ENCODE measurements at regions not wholly inside any gene's neighbourhood (a gene's known extent, or its start where the extent isn't known, plus 50 kb on each side); places are given as distances from the start of the nearest gene placed in this dataset.
"Not testable (repeated sequence)": the region's sequence is repeated elsewhere in the genome, so short reads cannot be mapped to it uniquely, and the experiment has no call there.

- Histone ChIP-seq H2BK5ac (ENCODE audit: insufficient read length, low read length) (no peak overlapping the region), H3K79me1 (ENCODE audit: insufficient read depth, low read depth, low read length, poor library complexity, severe bottlenecking) (no peaks in the 10 kb centered on the region), H3T11ph (ENCODE audit: low read length) (no peak overlapping the region), H2AFZ (ENCODE audit: low read length) (no peak overlapping the region), H3K18ac (ENCODE audit: insufficient read length, low read depth, low read length) (no peak overlapping the region), H3K56ac (ENCODE audit: insufficient read length, low read depth, low read length) (no peak overlapping the region), H4K5ac (ENCODE audit: insufficient read length, low read depth, low read length) (no peak overlapping the region), H3K4me1 (ENCODE audit: insufficient read depth, low read length) (no peaks in the 10 kb centered on the region), H4K8ac (replicated peaks; ENCODE audit: insufficient read length, low read depth, low read length) (no peak overlapping the region), H2AK5ac (ENCODE audit: insufficient read length, low read length) (no peak overlapping the region), H3K27ac (ENCODE audit: insufficient read length, low read depth, low read length) (no peak overlapping the region), H2BK12ac (ENCODE audit: insufficient read length, low read depth, low read length) (no peak overlapping the region), H3K23ac (ENCODE audit: insufficient read length, low read depth, low read length) (no peak overlapping the region), H4K91ac (ENCODE audit: insufficient read length, low read depth, low read length) (no peak overlapping the region), H3K9ac (ENCODE audit: extremely low read depth, insufficient read length, low read length) (no peak overlapping the region), H2BK20ac (ENCODE audit: low read depth, low read length, poor library complexity, severe bottlenecking) (no peak overlapping the region), H3K79me2 (ENCODE audit: insufficient read depth, low read length) (no peaks in the 10 kb centered on the region; the same call in 1 of the 2 replicates), H3K14ac (ENCODE audit: insufficient read depth, low read length) (no peak overlapping the region), H2BK120ac (ENCODE audit: low read depth, low read length, poor library complexity, severe bottlenecking) (no peak overlapping the region), H2BK15ac (ENCODE audit: low read depth, low read length) (no peak overlapping the region), H3K4ac (ENCODE audit: low read depth, low read length) (no peak overlapping the region; the same call in 1 of the 2 replicates), H4K20me1 (ENCODE audit: control insufficient read depth, insufficient read depth, insufficient read length) (no peaks in the 10 kb centered on the region), H3K27me3 (ENCODE audit: insufficient read depth, low read length) (no peaks in the 10 kb centered on the region), H3K23me2 (ENCODE audit: insufficient read length, low read depth, low read length, poor library complexity, severe bottlenecking) (no peaks in the 10 kb centered on the region), H3K9me3 (ENCODE audit: control insufficient read depth, low read depth, low read length) (no peaks in the 10 kb centered on the region), H3K4me2 (ENCODE audit: insufficient read depth, insufficient read length, low read length) (no peak overlapping the region)
- TF ChIP-seq CTCF (conservative IDR thresholded peaks at IDR 0.05) = no peak
- H3K4me1 Mint-ChIP-seq = peaks cover 0 to 2% of the 10 kb centered on the region in 2 experiments; a peak in 2 of 4 replicates
- H3K4me3 Mint-ChIP-seq = no peak overlapping the region
- H3K27ac Mint-ChIP-seq = no peak overlapping the region
- peaks cover 0 to 14% (median 14%) of the 10 kb centered on the region in 3 experiments; a peak in 6 of 7 replicates for H3K36me3 Mint-ChIP-seq (ENCODE audit: insufficient read depth in 1 of 3, low read depth in 3 of 3)
- no peaks in the 10 kb centered on the region; the same call in 1 of the 2 replicates for H3K27me3 Mint-ChIP-seq (ENCODE audit: low read depth)
- H3K9me3 Mint-ChIP-seq = peaks cover 25 to 36% of the 10 kb centered on the region in 2 experiments; a peak in 4 of 5 replicates
- WGBS (ENCODE audit: extremely low coverage, insufficient read length, low lambda C conversion rate) = no CpG with 5 or more reads among the region's 3 CpGs
- DNase-seq = no peak
Measured at GRCh38 chr11:87589082-87589481, 551.3 kb downstream of the TMEM135 start.

- not testable (repeated sequence) for H3K27ac ChIP-seq (ENCODE audit: insufficient read length, low read depth, low read length); H2BK120ac ChIP-seq (ENCODE audit: low read depth, low read length, poor library complexity, severe bottlenecking); H3K18ac ChIP-seq (ENCODE audit: insufficient read length, low read depth, low read length); H3K27me3 Mint-ChIP-seq (ENCODE audit: low read depth); H2BK5ac ChIP-seq (ENCODE audit: insufficient read length, low read length); H2BK20ac ChIP-seq (ENCODE audit: low read depth, low read length, poor library complexity, severe bottlenecking); H3K27me3 ChIP-seq (ENCODE audit: insufficient read depth, low read length); H3K79me2 ChIP-seq (ENCODE audit: insufficient read depth, low read length); H3K4me1 ChIP-seq (ENCODE audit: insufficient read depth, low read length); H2BK12ac ChIP-seq (ENCODE audit: insufficient read length, low read depth, low read length); H3K9me3 ChIP-seq (ENCODE audit: control insufficient read depth, low read depth, low read length); H3K23me2 ChIP-seq (ENCODE audit: insufficient read length, low read depth, low read length, poor library complexity, severe bottlenecking); H2BK15ac ChIP-seq (ENCODE audit: low read depth, low read length); H4K91ac ChIP-seq (ENCODE audit: insufficient read length, low read depth, low read length); H3K56ac ChIP-seq (ENCODE audit: insufficient read length, low read depth, low read length); H3K9ac ChIP-seq (ENCODE audit: extremely low read depth, insufficient read length, low read length); H3K4me2 ChIP-seq (ENCODE audit: insufficient read depth, insufficient read length, low read length); H2AK5ac ChIP-seq (ENCODE audit: insufficient read length, low read length); H4K8ac ChIP-seq (replicated peaks; ENCODE audit: insufficient read length, low read depth, low read length); H3K23ac ChIP-seq (ENCODE audit: insufficient read length, low read depth, low read length); H3K4ac ChIP-seq (ENCODE audit: low read depth, low read length); H4K5ac ChIP-seq (ENCODE audit: insufficient read length, low read depth, low read length); H3K79me1 ChIP-seq (ENCODE audit: insufficient read depth, low read depth, low read length, poor library complexity, severe bottlenecking); DNase-seq; H3K14ac ChIP-seq (ENCODE audit: insufficient read depth, low read length); H3K4me1 Mint-ChIP-seq; H3K27ac Mint-ChIP-seq; H2AFZ ChIP-seq (ENCODE audit: low read length); H3K4me3 Mint-ChIP-seq; H3K36me3 Mint-ChIP-seq (ENCODE audit: insufficient read depth in 1 of 3, low read depth in 3 of 3); H3T11ph ChIP-seq (ENCODE audit: low read length); H4K20me1 ChIP-seq (ENCODE audit: control insufficient read depth, insufficient read depth, insufficient read length)
- WGBS (ENCODE audit: extremely low coverage, insufficient read length, low lambda C conversion rate) = no CpG with 5 or more reads among the region's 1 CpG
- H3K9me3 Mint-ChIP-seq = peaks cover 9 to 23% of the 10 kb centered on the region in 2 experiments; a peak in 4 of 5 replicates
Measured at GRCh38 chr11:87585613-87586012, 547.9 kb downstream of the TMEM135 start.

Measured in H9 (cell line).